NCI-H2081 (cell line): ENCODE measurements at regions not wholly inside any gene's neighbourhood (a gene's known extent, or its start where the extent isn't known, plus 50 kb on each side); places are given as distances from the start of the nearest gene placed in this dataset.
"Not testable (repeated sequence)": the region's sequence is repeated elsewhere in the genome, so short reads cannot be mapped to it uniquely, and the experiment has no call there.

Source experiments
- DNase-seq, 2 experiments: peaks; one replicate each; lab custom pipeline; 2025; lab: John Stamatoyannopoulos, UW

- no peak for DNase-seq
Measured at GRCh38 chr7:8314566-8314965, 52.6 kb upstream of the ICA1 start.

- DNase-seq: no peak
Measured at GRCh38 chr7:8319115-8319514, 57.1 kb upstream of the ICA1 start.

GRCh38 chr7:8320174-8320573, 58.2 kb upstream of the ICA1 start:
- DNase-seq: no peak

- DNase-seq: no peak
Measured at GRCh38 chr7:8321312-8321711, 59.3 kb upstream of the ICA1 start.

GRCh38 chr7:8322667-8323066, 60.7 kb upstream of the ICA1 start:
- no peak for DNase-seq

- DNase-seq: no peak
Measured at GRCh38 chr7:8325067-8325466, 63.1 kb upstream of the ICA1 start.

GRCh38 chr7:8327199-8327598, 65.2 kb upstream of the ICA1 start:
- DNase-seq: no peak

GRCh38 chr7:8338206-8338605, 76.2 kb upstream of the ICA1 start:
- DNase-seq: no peak

GRCh38 chr7:8343556-8343955, 81.6 kb upstream of the ICA1 start:
- peak; percentile 66 to 91 for DNase-seq

GRCh38 chr7:8347395-8347794, 85.4 kb upstream of the ICA1 start:
- not testable (repeated sequence) for DNase-seq

- not testable (repeated sequence) for DNase-seq
Measured at GRCh38 chr7:8351654-8352053, 81.8 kb upstream of the NXPH1 start.

- no peak for DNase-seq
Measured at GRCh38 chr7:8353991-8354390, 79.4 kb upstream of the NXPH1 start.

GRCh38 chr7:8354503-8354902, 78.9 kb upstream of the NXPH1 start:
- DNase-seq: no peak

GRCh38 chr7:8356071-8356470, 77.3 kb upstream of the NXPH1 start:
- DNase-seq: no peak

GRCh38 chr7:8357536-8357935, 75.9 kb upstream of the NXPH1 start:
- peak in 1 of 2 experiments; percentile 20 for DNase-seq

- DNase-seq: no peak
Measured at GRCh38 chr7:8360564-8361153, 72.8 kb upstream of the NXPH1 start.

GRCh38 chr7:8362723-8363369, 70.6 kb upstream of the NXPH1 start:
- DNase-seq: no peak

- DNase-seq: no peak
Measured at GRCh38 chr7:8363407-8364015, 69.9 kb upstream of the NXPH1 start.

- DNase-seq: peak; percentile 33 to 63
Measured at GRCh38 chr7:8365499-8366110, 67.8 kb upstream of the NXPH1 start.

- DNase-seq: not testable (repeated sequence)
Measured at GRCh38 chr7:8368007-8368406, 65.4 kb upstream of the NXPH1 start.

- DNase-seq: no peak
Measured at GRCh38 chr7:8371742-8372141, 61.7 kb upstream of the NXPH1 start.

GRCh38 chr7:8373851-8374250, 59.6 kb upstream of the NXPH1 start:
- DNase-seq: no peak

GRCh38 chr7:8378349-8379019, 54.9 kb upstream of the NXPH1 start:
- DNase-seq: peak in 1 of 2 experiments; percentile 28
